Muscle layer of colon (tissue), 2 donors: ENCODE measurements at regions not wholly inside any gene's neighbourhood (a gene's known extent, or its start where the extent isn't known, plus 50 kb on each side); places are given as distances from the start of the nearest gene placed in this dataset.

Source experiments
- H3K27ac ChIP-seq: one replicate; pipeline ENCODE4 v1.7.0; 2013; ENCODE audit warnings: low read depth, mild to moderate bottlenecking, low read length, moderate library complexity
- H3K27me3 ChIP-seq, 2 donors: one replicate each; pipeline ENCODE4 v1.7.0; 2013; ENCODE audit warnings: low read length in 2 of 2, mild to moderate bottlenecking in 2 of 2; ENCODE audit not compliant: insufficient read depth in 2 of 2, control insufficient read depth in 1 of 2
- H3K36me3 ChIP-seq: one replicate; pipeline ENCODE4 v1.7.0; 2013; ENCODE audit warnings: mild to moderate bottlenecking, low read length; ENCODE audit not compliant: insufficient read depth
- H3K4me1 ChIP-seq: one replicate; pipeline ENCODE4 v1.7.0; 2013; ENCODE audit warnings: mild to moderate bottlenecking, low read length; ENCODE audit not compliant: insufficient read depth
- H3K4me3 ChIP-seq, 2 donors: one replicate each; pipeline ENCODE4 v1.7.0; 2013; ENCODE audit warnings: low read length in 2 of 2, low read depth in 1 of 2, mild to moderate bottlenecking in 1 of 2, moderate library complexity in 1 of 2
- H3K9ac ChIP-seq: one replicate; pipeline ENCODE4 v1.7.0; 2013; ENCODE audit warnings: low read length
- H3K9me3 ChIP-seq: one replicate; pipeline ENCODE4 v1.7.0; 2013; ENCODE audit warnings: mild to moderate bottlenecking, low read length
- donor health status: abdominal sarcoma.
- donor health status: Adenocarcinoma of cecum.

- H3K27ac ChIP-seq, result no peak overlapping the region
- H3K9me3 ChIP-seq, result no peaks in the 10 kb centered on the region
- no peak overlapping the region for H3K9ac ChIP-seq
- no peaks in the 10 kb centered on the region for H3K36me3 ChIP-seq
- H3K4me1 ChIP-seq, result no peaks in the 10 kb centered on the region
- no peaks in the 10 kb centered on the region for H3K27me3 ChIP-seq
- no peak overlapping the region for H3K4me3 ChIP-seq
Measured at GRCh38 chr1:5317391-5317790, 663.0 kb downstream of the AJAP1 start.

GRCh38 chr1:5312862-5313261, 658.5 kb downstream of the AJAP1 start:
- H3K4me3 ChIP-seq, result no peak overlapping the region
- no peaks in the 10 kb centered on the region for H3K9me3 ChIP-seq
- no peak overlapping the region for H3K9ac ChIP-seq
- H3K27ac ChIP-seq, result no peak overlapping the region
- no peaks in the 10 kb centered on the region for H3K27me3 ChIP-seq
- no peaks in the 10 kb centered on the region for H3K4me1 ChIP-seq
- no peaks in the 10 kb centered on the region for H3K36me3 ChIP-seq

GRCh38 chr1:5312293-5312674, 657.9 kb downstream of the AJAP1 start:
- H3K27me3 ChIP-seq, result no peaks in the 10 kb centered on the region
- H3K4me1 ChIP-seq, result no peaks in the 10 kb centered on the region
- H3K4me3 ChIP-seq, result no peak overlapping the region
- no peak overlapping the region for H3K9ac ChIP-seq
- H3K27ac ChIP-seq, result no peak overlapping the region
- H3K9me3 ChIP-seq, result no peaks in the 10 kb centered on the region
- H3K36me3 ChIP-seq, result no peaks in the 10 kb centered on the region

DNA sequence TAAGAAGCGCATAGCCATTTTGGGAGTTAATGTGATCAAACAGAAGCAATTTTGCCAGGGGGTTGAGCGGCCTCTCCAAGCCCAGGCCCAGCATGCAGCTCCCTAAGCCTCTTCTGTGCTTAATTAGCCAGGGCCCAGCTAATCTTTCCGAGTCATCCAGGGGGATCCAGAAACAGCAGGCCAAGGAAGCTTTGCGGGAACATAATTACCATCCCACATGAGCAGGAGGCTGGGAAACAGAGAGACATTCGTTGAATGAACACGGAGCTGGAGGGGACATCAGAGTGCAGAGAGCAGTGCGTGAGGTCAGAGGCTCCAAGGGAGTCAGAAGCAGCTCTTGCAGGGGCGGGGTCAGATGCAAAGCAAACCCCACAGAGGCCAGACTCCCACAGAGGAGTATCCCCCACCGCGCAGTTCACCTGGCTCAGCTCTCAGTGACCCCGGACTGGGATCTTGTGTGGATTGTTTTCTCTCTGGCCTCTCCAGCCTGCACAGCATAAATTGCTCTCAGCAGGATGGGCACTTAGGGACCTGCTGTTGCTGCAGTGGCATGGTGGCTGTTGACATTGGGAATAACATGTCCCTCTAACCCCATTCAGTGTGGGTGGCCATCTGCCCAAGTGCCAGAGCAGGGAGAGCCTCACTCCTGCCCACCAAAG, 657.4 kb downstream of the AJAP1 start:
- Histone ChIP-seq H3K4me3 (no peak overlapping the region), H3K9ac (no peak overlapping the region), H3K4me1 (no peaks in the 10 kb centered on the region), H3K9me3 (no peaks in the 10 kb centered on the region), H3K27ac (no peak overlapping the region), H3K27me3 (no peaks in the 10 kb centered on the region), H3K36me3 (no peaks in the 10 kb centered on the region)

DNA sequence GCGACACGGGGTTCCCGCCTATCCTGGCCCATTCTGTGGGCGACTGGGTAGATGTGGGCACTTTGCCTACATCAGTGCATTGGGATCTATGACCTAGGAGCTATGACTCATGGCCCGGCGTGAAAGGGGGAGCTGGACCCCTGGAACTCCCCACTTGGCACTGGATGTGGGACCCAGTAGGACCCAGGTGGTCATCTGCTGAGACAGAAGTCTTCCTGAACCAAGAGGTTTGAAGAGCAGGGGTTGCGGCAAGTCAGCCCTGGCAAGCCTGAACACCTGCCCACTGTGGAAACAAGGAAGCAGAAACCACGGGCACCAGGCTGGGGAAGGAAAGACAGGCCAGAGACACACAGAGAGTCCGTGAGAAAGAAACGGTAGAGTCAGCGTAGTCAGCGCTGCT, 656.7 kb downstream of the AJAP1 start:
- H3K9me3 ChIP-seq, result no peaks in the 10 kb centered on the region
- H3K27ac ChIP-seq, result no peak overlapping the region
- no peaks in the 10 kb centered on the region for H3K4me1 ChIP-seq
- no peak overlapping the region for H3K9ac ChIP-seq
- no peaks in the 10 kb centered on the region for H3K36me3 ChIP-seq
- H3K4me3 ChIP-seq, result no peak overlapping the region
- H3K27me3 ChIP-seq, result no peaks in the 10 kb centered on the region

DNA sequence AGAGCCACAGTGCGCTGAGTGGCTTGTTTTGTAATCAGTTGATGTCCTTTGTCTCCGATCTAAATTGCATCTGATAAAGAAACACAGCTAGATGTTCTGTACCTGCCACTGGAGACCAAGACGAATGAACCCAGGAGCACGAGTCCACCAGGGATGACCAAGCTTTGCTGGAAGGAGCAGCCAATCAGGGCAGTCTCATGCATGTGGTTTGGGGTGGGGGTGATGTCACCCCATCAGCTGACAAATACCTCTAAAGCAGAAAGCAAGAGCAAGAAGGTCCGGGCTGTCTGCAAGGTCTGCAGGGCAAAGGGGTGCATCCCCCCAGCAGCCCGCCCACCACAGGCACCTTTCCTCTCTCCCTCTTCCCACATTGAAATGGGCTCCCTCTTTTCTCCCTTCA, 653.8 kb downstream of the AJAP1 start:
- H3K9ac ChIP-seq, result no peak overlapping the region
- no peak overlapping the region for H3K27ac ChIP-seq
- H3K36me3 ChIP-seq, result no peaks in the 10 kb centered on the region
- no peaks in the 10 kb centered on the region for H3K27me3 ChIP-seq
- no peak overlapping the region for H3K4me3 ChIP-seq
- no peaks in the 10 kb centered on the region for H3K4me1 ChIP-seq
- no peaks in the 10 kb centered on the region for H3K9me3 ChIP-seq

- Histone ChIP-seq H3K9me3 (no peaks in the 10 kb centered on the region), H3K9ac (no peak overlapping the region), H3K27ac (no peak overlapping the region), H3K27me3 (no peaks in the 10 kb centered on the region), H3K4me3 (no peak overlapping the region), H3K4me1 (no peaks in the 10 kb centered on the region), H3K36me3 (no peaks in the 10 kb centered on the region)
Measured at GRCh38 chr1:5304702-5305101, 650.3 kb downstream of the AJAP1 start.

- H3K9ac ChIP-seq, result no peak overlapping the region
- no peaks in the 10 kb centered on the region for H3K36me3 ChIP-seq
- no peaks in the 10 kb centered on the region for H3K9me3 ChIP-seq
- H3K4me1 ChIP-seq, result no peaks in the 10 kb centered on the region
- peaks cover 0 to 5% of the 10 kb centered on the region in 2 donors for H3K27me3 ChIP-seq
- H3K4me3 ChIP-seq, result no peak overlapping the region
- no peak overlapping the region for H3K27ac ChIP-seq
Measured at GRCh38 chr1:5298376-5298775, 644.0 kb downstream of the AJAP1 start.

GRCh38 chr1:5297886-5298239, 643.5 kb downstream of the AJAP1 start:
- H3K36me3 ChIP-seq, result no peaks in the 10 kb centered on the region
- no peaks in the 10 kb centered on the region for H3K9me3 ChIP-seq
- H3K27me3 ChIP-seq, result peaks cover 0 to 5% of the 10 kb centered on the region in 2 donors
- no peak overlapping the region for H3K4me3 ChIP-seq
- H3K4me1 ChIP-seq, result no peaks in the 10 kb centered on the region
- no peak overlapping the region for H3K27ac ChIP-seq
- no peak overlapping the region for H3K9ac ChIP-seq

GRCh38 chr1:5297180-5297885, 642.9 kb downstream of the AJAP1 start:
- Histone ChIP-seq H3K4me1 (no peaks in the 10 kb centered on the region), H3K9ac (no peak overlapping the region), H3K4me3 (no peak overlapping the region), H3K27me3 (peaks cover 0 to 5% of the 10 kb centered on the region in 2 donors), H3K36me3 (no peaks in the 10 kb centered on the region), H3K27ac (no peak overlapping the region), H3K9me3 (no peaks in the 10 kb centered on the region)

DNA sequence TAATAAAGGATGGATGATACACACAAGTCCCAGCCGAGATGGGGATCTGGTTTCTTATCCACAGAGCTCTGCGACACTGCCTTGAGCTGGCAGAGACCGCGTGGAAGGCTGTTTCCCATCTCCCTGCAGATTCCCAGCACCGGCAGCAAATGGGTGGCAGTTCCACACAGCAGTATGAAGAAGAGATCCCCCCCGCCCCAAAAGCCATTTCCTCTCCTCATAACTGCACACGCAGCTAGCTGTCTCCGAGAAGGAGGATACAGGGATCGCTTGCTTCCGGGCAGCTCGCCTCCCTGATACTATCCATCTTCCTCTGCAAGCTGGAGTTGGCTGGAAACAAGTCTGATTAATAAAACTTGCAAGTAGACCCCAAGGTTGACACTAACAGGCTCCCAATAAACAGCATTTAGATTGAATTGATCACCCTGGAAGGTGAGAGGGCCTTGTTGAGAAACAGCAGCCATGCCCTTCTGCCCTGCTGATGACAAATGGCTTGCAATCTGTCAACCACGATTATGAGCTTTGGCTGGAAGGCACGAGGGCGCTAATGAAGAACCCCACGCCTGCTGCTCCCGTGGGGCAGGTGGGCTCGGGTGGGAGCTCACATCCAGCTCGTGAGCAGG, 642.3 kb downstream of the AJAP1 start:
- no peaks in the 10 kb centered on the region for H3K36me3 ChIP-seq
- H3K9me3 ChIP-seq, result no peaks in the 10 kb centered on the region
- H3K9ac ChIP-seq, result no peak overlapping the region
- no peak overlapping the region for H3K4me3 ChIP-seq
- no peaks in the 10 kb centered on the region for H3K4me1 ChIP-seq
- H3K27ac ChIP-seq, result no peak overlapping the region
- H3K27me3 ChIP-seq, result peaks cover 0 to 5% of the 10 kb centered on the region in 2 donors

DNA sequence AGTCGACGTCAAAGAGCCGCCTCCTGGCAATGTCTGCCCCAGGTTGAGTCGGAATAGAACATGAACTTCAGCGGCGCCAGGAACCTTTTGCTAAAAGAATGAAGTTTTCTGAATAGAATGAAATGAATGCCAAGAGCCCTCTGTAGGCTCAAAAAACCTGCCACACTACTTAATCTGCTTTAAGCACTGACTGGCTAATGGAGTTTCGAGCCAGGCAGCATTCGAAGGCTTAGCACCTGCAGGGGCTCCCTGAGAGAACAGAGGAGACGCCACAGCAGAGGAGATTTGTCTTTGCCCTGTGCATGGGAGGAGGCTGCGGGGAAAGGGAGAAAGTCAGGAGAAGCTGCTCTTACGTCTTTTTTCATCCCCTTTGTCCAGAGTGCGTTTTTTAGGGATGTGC, 641.7 kb downstream of the AJAP1 start:
- Histone ChIP-seq H3K36me3 (no peaks in the 10 kb centered on the region), H3K9me3 (no peaks in the 10 kb centered on the region), H3K27me3 (peaks cover 0 to 5% of the 10 kb centered on the region in 2 donors), H3K27ac (no peak overlapping the region), H3K9ac (no peak overlapping the region), H3K4me3 (no peak overlapping the region), H3K4me1 (no peaks in the 10 kb centered on the region)
